Activated CD4-positive, alpha-beta T cell treated with anti-CD3 and anti-CD28 coated beads, Interleukin-2, amount 50 U/mL, for 24 hours (primary cell): ENCODE measurements at regions not wholly inside any gene's neighbourhood (a gene's known extent, or its start where the extent isn't known, plus 50 kb on each side); places are given as distances from the start of the nearest gene placed in this dataset.

Source experiments
- DNase-seq, 2 donors: peaks; one replicate each; pipeline ENCODE4 v3.0.0-alpha.2; 2020; ENCODE audit warnings: low read depth in 1 of 2, low spot score in 1 of 2

DNA sequence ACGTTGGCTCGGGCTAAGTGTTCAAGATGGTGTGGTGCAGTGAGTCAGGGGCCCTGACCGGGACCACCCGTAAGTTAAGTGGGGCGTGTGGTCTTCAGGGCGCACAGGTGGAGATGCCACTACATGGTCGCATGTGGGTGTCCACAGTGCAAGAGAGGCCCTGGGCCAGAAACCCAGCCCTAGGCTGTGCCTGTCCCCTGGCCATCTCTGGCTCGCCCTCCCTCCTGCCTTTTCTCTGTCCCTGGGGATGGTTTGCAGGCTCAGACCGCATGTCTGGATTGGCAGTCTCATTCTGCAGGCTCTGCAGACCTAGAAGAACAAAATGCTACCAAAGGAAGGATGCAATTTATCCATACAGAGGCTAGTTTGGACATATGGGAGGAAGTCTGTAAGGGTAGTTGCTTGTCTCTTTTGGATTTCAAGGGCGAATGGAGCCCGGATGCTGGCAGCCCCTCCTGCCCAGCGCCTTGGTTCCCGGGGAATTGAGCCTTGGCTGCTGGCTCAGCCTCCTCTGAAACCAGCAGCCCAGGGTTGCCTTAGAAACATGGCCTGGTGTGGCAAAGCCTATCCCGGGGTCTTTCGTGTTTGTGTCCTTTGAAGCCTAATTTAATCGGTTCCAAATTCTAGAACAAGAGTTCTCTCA, 417.5 kb upstream of the HS6ST1 start:
- no peak for DNase-seq

DNA sequence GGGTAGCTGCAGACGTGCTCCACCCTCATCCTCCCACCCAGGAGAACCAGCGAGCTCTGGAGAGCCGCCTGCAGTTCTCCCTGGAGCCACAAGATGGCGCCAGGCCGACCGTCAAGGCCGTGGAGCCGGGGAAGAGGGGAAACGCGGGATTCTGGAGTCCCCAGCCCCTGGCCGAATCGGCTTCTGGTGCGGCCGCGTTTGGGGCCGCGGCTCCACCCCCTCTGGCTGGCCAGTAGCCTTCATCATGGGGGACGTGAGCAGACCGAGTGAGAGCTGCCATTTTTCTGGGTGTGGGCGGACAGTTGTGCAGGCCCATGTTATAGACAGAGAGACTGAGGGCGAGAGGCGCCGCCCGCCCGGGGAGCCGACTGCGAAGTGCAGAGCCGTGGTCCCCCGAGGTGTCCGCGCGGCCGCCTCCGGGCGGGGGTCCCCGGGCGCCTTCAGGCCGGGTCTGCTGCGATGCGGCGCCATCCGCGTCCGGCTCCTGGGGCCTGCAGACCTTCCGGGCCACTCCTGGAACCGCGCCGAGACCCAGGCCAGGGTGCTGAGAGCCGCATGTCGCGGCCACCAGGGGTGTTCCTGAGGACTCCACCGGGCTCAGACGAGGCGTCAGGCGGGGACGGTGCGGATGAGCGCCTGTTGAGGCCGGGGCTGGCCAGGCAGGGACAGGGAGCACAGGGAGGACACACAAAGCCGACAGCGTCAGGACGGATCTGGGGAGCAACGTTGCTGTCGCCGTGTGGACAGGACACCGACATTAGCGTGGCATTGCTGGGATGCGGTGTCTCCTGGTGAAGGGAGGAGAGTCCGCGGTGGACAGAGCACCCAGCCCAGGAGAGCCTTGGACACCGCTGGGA, 418.2 kb upstream of the HS6ST1 start:
- peak; percentile 13 to 27 for DNase-seq

DNA sequence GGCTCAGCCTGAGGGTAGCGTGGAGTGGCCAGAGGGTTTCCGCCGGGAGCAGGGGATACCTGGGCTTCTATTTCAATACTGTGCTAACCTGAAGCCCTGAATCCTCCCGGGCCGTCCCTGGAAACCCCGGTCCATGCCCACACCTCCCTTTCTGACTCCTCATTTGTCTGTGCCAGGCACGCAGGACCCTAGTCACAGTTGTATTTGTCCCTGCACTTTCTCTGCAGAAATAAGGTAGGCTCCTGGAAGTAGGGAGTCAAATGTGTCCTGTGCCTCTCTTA, 418.8 kb upstream of the HS6ST1 start:
- DNase-seq = no peak

DNA sequence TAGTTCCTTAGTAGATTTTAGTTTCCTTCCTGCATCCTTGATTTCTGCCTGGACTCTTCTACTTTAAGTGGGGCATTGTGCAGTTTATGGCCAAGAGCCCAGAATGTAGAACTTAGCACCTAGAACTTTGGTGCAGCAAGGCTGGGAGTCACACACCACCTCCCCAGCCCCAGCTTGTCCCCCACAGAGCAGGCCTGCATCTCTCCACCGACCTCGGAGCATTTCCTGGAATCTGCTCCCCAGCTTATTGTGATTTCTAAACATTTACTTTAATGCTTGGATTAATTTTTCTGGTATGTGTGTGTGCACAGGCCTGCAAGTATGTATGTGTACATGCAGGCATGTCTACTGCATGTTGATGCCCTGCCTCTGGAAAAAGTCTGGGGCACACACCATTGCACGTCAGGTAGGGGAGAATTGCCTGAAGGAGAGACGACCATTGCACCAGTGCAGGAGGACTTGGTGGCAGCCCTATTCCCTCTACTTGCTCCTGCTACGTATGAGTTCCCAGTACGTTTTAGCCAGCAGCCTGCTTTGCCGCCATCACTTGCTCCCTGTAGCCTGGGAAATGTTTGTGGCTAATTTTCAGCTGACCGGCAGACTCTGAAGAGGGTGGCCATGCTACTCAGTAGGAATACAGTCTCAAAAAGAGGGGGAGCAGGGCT, 419.9 kb upstream of the HS6ST1 start:
- no peak for DNase-seq

DNA sequence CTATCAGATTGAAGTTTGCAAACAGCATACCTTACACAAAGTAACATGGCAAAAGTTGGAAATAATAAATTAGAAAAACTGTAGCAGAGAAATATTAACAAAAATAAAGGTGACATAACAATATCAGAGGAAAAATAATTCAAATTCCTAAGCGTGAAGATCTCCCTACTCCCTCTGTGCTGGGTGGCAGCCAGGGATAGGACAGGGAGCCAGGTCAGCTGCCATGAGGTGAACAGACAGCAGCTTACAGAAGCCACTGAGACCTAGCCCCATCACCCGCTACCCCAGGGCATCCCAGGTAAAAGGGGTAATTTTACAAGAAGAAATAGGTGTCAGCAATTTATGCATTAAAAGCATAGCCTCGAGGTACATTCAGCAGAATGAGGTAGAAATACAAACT, 423.8 kb upstream of the HS6ST1 start:
- no peak for DNase-seq

DNA sequence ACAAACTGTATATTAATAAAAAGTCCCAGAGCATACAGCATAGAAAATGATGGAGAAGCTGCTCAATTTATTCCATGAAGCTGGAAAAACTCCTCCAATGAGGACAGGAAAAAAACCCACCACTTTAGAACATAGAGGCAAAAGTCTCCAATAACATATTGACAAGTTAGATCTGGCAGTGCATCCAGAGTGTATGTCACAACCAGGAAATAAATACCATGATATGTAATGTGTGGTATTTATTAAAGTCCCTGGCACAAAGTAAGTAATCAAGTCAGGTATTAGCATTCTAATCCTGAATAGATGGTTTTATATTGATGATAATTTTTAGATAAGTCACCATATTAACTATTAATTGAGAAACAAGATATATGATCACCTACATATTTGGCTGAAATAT, 427.3 kb upstream of the HS6ST1 start:
- DNase-seq = no peak

DNA sequence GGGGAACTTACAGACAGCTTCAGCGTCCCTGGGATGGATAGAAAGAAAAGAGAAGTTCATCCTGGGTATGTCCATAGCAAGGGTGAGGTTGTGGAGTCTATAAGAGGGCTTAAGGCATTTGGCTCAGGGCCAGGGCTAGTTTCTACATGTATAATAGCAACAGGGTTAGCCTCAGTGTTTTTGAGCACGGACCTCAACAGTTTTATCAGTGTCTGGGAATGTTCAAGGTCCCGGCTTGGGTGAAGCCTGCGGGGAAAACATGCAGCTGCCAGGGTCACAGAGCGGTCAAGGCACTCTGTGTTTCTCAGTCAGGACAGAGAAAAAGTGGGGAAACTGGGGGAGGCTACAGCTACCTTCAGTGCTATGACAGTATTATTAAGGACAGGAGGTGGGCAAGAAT, 427.7 kb upstream of the HS6ST1 start:
- no peak for DNase-seq

DNA sequence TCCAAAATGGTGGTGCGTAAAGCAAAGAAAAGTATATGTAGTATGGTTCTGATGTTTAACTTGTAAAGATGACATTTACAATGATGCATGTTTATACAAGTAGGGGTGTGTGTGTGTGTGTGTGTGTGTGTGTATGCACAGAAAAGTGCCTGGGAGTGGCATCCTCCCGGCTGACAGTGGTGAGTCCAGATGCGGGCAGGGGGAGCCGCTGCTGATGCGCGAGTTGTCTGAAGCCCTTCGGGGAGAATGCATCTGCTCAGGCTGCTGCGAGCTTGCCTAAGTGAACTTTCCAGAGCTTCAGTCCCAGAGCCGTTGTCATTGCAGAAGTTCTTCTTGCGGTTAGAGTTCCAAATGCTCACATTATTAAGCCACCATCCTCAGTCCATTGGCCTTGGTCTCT, 429.7 kb upstream of the HS6ST1 start:
- DNase-seq = no peak

DNA sequence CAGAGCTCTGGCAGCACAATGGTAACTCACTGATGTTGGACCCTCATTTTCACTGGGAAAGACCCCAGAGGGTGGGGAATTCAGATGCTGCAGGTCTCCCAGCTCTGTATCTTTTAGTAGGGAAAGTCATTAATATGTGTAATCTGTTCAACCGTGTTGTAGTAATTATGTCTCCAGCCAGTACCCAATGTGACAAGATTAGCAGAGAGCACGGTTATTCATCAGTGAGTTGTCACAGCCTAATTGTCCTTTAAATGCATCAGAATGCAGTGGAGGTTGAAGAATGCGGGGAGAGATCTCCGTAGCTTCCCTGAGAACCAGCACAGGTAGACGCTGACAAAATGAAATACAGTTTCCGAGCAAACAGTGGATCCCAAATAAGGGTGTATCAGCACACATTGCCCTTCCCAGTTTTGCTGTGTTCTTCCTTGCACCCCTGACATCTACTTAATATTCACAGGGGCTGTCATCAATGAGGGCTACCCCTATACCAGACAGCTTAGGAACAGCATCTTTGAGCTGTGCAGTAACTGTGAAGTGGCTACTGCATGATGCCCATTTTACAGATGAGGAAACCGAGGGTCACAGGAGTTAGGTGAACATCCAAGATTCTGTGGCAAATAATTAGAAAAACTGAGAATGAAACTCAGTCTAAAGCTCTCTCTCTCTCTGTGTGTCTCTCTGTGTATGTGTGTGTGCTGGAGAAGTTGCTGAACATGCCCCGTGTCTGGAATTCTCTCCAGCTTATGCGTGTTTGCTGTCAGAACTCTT, 430.4 kb upstream of the HS6ST1 start:
- no peak for DNase-seq

DNA sequence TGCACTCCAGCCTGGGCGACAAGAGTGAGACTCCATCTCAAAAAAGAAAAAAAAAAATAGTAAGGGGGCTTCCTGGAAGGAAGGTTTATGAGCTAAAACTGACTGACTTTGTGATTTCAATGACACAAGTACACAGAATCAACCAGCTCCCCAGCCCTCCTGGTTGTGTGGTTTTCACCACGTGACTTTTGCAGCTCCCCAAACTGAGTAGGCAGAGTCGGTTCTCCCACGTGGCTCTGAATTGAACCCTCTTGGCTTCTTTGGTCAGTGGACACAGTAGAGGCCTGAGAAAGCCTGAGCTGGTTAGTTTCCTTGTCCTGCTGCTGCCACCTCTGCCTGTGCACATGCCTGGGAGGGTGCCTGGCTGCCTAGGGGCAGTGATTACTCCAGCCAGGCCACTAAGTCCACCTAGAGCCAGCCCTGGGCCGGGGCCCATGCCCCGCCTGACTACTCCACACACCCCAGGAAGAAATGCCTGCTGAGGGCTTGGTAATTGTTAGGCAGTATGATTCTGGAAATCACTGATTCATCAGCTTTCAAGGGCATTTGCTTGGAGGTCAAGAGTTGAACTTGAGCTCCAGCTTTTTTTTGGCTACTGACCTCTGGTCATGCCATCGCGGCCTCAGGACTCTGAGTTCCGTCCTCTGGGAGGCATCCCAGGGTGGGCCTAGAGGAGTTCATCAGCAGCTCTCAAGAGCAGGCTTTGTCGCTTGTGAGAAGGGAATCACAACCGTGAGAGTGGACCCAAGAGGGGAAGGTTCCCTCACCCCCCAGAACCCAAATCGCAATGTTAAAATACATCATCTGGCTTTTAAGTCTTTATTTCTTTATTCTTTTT, 431.9 kb upstream of the HS6ST1 start:
- DNase-seq = no peak

DNA sequence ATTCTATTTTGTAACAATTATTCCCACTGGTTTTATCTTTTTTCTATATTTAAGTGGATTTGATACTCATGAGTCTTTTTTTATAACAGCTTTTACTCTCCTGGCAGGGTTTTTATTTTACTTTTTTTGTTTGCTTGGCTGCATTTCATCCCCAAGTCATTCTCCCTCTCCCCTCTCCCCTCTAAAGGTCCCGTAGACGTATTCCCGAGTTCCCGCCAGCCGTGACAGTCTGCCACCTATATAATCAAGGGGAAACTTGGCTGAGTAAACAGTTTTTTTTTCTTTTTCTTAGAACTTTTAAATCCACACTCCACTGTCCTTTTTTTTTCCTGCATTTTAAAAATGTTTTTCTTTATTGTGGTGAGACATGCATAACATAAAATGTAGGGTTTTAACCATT, 433.1 kb upstream of the HS6ST1 start:
- no peak for DNase-seq

DNA sequence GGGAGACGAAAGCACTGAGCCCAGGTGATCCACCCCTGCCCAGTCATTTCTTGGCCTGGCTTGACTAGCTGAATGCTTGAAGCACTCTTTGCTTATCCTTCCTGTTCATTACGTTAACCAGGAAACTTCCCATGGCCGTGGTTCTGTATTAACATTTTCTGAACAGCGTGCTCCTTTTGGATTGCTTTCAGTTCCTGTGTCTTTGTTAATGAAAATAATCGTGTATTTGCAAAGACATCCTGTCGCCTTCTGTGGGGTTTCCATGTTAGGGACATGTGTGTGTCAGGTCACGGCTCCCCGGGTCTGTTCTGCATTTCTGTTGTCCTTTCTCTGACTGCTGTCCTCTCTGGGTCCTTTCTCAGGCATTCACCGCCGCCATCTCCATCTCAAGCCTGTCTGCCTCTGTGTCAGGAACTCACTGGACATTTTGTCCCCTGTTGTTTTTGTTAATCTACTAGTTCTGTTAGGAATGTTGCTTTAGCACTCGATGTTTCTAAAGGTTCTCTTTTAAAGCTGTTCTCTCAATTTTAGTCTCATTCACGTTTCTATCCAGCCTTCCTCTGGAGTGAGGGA, 434.1 kb upstream of the HS6ST1 start:
- no peak for DNase-seq

DNA sequence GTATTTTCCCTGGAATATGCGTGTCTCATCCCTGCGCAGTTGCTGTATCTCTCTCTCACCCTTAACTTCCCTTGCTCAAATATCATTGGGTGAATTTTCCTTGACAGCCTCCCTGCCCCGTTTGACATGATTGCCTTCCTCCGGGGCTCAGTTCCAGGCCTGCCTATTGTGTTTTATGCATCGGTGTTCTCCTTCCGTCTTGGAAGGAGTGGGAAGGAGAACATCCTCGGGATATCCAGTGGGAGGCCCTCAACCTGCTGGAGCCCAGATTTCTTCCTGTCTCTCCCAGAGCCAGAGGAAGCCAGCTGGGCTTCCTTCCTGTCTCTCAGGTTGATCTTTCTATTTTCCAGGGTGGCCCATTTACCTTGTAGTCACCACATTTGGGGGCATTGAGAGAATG, 434.7 kb upstream of the HS6ST1 start:
- DNase-seq = no peak

DNA sequence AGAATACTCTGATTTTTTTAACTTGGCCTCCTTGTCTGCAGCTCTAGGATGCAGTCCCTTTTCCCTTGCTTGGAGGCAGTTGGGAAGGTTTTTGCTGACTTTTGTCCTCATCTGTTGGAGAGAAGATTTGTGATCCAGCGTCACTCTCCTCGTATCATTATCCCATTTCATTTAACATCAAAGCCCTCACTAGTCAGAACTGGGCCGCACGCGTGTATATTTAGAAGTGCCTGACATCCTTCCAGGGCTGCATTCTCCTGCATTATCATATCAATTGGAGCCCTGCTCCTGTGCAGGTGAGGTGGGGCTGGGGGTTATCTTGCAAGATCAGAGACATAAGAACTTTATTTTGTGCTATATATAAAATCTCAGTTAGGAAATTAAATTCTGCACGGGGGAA, 435.1 kb upstream of the HS6ST1 start:
- no peak for DNase-seq

DNA sequence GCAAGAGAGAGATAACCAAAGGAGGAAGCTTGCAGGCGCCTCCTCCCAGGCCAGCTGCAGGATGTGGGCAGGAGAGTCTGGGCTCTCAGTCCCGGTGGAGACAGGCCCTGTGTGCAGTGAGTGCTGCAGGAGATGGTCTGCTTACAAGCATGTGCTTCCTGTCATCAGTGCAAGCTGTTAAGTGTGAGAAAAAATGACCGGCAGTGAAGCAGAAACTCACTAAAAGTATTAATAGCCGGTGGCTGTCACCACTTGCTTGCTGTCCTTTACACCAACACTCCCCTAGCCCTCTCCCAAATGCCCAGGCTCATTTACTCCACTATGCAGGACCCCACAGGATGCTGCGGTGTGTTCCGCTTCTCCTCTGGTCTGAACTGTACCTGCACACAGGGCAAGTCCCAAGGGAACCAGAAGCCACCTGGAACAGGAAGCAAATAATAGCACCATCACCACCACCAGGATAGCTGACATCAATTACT, 435.6 kb upstream of the HS6ST1 start:
- no peak for DNase-seq

DNA sequence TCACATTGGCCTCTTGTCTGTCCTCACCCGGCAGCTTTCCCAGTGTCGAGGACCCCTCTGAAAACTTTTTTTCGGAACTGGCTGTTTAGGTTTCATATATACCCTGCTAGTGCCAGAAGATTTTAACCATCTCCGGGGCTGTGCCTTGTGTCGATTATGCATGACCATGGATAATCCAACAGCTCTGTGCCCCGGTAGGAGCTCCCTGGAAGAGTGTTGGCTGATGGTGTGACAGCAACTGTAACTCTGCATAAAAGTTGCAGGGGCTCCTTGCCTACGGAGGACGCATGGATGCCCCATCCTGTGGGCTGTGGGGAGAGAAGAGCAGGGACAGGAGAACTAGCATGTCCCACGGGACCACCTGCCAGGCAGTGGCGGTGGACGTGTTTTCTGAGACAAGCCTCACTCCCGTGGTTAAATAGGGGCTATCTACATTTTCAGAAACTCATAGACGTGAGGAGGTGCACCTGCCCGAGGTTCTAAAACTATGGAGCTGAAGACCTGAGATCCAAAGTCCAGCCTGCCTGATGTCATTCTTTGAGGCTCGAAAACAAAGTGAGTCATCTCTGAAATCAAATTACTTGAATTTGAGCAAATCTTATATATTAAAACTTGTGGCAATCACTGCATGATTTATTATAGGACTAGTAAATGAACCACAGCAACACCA, 437.2 kb upstream of the HS6ST1 start:
- no peak for DNase-seq

DNA sequence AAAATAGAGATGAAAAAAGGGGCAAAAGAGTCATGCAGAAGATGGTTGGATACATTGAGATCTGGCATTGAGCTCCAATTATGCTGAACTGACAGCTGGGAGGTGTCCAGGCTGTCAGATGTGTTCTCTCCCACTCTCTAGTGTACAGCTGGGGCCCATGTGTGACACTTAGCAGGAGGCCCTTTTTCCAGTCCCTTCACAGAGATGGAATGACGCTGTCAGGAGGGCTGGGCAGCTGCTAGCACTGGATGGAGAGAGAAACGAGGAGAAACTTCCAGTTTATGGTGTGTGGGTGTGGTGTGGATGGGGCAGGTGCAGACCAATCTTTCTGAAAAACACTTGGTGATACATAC, 437.7 kb upstream of the HS6ST1 start:
- DNase-seq = no peak

DNA sequence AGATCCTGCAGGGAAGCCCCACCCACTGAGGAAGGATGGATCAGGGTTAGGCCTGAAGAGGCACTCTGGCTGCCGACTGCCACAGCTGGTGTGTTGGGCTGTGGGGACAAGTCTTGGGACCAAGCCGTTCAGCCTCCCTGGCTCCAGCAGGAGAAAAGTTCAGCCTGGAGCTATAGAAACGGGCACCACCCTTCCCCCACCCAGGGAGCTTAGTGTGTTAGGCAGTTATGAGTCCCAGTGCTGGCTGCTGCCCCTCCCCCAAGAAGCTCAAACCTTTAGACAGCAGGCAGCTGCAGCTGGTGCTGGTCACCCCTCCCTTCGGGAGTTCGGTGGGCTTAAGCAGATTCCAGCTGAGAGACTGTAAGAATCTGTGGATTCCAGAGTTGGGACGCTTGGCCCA, 447.1 kb upstream of the HS6ST1 start:
- DNase-seq = no peak

DNA sequence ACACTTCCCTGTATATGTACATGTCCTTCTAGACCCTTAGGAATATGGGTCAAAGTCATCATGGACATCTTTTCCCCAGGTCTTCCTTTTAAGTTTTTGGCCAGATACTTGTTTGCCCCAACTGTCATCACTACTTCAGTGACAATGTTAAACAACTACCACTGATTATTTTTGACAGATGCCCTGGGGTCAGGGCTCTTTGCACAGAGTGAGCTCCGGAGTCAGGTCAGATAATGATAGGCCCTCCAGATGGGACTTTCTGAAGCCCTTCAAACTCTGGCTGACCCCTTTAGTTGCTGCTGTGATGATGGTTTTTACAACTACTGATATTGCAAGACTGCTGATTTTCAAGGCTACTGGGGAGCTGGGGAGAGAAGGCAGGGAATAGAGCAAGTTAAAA, 449.4 kb upstream of the HS6ST1 start:
- no peak for DNase-seq
